NCI-H1436 treated with DMSO at 0.1 percent for 48 hours (cell line): ENCODE measurements at regions not wholly inside any gene's neighbourhood (a gene's known extent, or its start where the extent isn't known, plus 50 kb on each side); places are given as distances from the start of the nearest gene placed in this dataset.
"Not testable (repeated sequence)": the region's sequence is repeated elsewhere in the genome, so short reads cannot be mapped to it uniquely, and the experiment has no call there.

ENCODE experiments used
- DNase-seq: peaks from one replicate; lab custom pipeline; 2025; lab: John Stamatoyannopoulos, UW

DNA sequence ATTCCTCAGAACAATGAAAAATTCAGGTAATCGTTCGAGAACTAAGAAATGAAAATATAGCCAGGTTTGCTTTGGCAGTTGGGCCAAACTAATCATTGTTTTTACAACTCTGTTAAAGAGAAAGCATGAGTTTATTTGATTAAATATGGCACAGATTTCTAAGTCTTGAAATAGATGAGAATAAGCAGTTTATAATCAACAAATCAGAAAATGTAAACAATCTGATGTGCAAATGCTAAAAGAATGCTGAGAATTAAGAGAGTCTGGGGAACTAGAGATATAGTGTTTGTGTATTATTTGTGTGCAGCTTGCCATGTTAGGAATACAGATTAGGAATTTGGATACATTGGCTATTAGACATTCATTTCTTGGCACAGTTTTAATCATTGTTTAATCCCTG, 212.5 kb downstream of the TANC2 start:
- DNase-seq = no peak

DNA sequence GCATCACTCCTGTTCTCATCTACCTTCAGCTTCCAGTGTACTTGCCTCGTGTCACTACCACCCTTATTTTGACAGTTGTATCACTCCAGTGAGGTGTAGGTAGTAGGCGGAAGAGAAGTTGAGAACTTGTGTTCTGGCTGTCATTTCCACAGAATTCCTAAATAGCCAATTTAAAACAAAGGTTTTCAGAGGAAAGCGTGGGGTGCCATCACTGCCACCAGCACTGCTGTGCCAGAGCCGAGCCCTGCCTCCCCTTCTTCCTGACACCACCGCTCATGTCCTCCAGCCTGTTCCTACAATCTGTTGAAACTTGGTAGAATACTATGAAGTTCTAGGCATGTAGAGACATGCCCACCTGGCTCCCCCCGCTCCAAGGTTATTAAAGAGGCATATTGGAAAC, 215.8 kb downstream of the TANC2 start:
- DNase-seq = no peak

DNA sequence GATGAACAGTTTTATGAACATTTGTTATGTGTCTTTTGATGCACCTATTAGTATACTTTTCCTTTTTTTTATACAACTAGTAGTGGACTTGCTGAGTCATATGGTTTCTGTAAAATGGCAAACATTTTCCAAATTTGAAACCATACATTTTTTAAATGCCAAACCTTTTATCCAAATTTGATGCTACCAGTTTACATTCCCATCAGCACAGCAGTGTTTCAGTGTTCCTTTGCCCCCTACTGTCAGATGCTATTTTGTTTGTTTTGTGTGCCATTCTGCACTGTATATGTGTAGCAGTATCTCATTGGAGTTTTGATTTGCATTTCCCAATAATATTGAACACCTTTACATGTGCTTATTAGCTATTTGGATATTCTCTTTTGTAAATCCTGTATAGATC, 219.4 kb downstream of the TANC2 start:
- no peak for DNase-seq

DNA sequence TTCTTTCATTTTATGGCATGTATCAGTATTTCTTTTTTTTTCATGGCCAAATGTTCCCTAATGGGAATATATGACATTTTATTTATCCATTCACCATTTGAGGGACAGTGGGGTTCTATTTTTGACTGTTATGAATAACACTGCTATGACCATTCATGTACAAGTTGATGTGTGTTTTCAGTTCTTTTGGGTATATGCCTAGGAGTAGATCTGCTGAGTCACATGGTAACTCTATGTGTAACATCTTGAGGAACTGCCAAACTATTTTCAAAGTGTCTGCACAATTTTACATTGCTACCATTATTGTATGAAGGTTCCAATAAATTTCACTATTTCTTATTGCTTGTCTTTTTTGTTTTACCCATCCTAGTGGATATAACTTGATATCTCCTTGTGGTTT, 223.0 kb downstream of the TANC2 start:
- DNase-seq = no peak

DNA sequence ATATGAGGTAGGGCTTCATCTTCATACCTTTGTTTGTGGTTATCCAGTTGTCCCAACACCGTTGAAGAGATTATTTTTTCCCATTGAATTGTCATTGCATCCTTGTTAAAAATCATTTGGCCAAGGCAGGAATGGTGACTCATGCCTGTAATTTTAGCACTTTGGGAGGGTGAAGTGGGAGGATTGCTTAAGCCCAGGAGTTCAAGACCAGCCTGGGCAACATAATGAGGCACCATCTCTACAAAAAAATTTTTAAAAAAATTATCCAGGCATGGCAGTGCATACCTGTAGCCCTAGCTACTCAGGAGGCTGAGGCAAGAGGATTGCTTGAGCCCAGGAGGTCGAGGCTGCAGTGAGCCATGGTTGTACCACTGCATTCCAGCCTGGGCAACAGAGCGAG, 223.9 kb downstream of the TANC2 start:
- no peak for DNase-seq

DNA sequence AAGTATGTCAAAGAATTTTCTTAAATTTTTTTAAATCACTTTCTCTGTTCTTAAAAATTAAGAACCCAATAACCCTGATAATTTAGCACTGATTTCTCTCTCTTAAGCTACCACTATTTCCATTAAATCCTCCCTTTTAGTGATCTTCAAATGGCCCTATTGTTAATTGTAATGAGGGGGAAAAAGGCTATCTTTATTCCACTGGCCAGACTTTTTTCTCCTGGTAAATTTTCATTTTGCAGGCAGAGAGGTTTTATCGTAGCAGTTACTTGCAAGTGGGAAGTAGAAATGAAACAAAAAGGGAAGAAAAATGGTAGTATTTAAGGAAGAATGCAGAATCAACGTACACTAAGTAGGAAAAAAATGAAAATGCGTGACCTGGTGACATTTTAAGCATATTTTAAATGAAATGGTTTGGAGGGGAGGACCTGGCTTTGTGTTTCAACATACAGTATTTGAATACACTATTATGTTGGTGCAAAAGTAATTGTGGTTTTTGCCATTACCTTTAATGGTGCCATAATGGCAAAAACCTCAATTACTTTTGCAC, 224.9 kb downstream of the TANC2 start:
- DNase-seq = no peak

DNA sequence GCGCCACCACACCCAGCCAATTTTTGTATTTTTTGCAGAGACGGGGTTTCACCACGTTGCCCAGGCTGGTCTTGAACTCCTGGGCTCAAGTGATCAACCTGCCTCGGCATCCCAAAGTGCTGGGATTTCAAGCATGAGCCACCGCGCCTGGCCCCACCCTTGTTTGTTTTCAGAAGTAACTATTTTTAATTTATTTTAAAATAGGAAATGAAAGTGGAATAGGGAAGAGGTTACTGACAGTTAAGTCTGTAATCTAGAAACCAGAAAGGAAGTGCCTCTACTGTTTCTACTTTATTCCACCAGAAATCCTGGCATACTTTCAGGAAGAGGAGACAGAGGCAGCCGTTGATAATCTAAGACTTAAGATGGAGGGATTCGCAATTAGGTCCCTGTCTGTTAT, 225.6 kb downstream of the TANC2 start:
- DNase-seq = no peak

DNA sequence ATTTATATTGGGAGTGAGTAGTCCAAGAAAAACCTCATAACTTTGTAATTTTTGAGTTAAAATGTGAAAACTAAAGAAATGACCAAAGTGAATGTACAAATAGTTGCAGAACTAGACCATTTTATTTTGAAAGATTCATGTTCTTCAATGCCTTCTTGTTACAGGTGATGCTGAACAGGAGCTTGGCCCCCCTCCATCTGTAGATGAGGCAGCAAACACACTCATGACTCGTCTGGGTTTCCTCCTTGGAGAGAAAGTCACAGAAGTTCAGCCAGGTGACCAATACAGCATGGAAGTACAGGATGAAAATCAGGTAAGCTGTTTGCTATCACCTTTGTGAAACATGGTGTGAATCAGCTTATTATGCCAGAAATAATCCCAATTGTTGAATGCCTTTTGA, 227.8 kb downstream of the TANC2 start:
- no peak for DNase-seq

DNA sequence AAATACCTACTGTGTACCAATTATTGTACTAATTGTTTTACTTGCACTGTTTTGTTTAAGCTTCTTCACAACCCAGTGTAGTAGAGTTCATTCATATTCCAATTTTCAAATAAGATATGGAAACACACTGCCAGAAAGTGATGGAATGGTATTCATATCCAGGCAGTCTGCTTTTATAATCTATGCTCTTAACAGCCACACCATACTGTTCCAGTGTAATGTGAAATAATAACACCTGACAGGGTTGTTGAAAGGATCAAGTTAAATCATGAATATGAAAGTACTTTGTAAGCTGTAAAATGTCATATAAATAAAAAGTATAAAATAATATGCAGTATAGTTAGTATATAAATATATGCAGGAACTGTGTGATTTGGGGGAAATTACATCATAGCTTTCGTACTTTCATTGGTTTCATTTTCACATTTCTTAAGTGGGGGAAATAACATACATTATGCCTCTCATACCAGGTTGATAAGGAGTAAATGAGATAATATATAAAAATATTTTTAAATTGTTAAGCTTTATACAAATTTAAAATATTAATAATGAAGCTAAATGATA, 230.8 kb downstream of the TANC2 start:
- DNase-seq = no peak

DNA sequence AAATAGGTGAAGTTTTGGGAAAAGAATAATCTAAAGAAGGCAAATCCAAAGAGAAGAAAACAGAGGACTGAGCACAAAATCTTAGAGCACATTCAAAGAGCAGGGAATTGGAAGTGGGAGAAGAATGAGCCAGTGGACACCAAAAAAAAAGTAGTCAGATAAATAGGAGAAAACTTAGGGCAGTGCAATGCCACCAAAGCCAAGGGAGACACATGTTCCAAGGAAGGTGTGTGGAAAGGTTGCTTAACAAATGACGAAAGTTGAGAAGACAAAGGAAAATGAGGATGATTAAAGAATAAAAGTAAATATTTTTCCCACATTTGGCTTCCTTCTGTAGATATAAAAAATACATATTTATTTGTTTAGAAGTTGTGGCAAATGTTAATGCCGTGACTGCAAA, 237.6 kb downstream of the TANC2 start:
- no peak for DNase-seq

DNA sequence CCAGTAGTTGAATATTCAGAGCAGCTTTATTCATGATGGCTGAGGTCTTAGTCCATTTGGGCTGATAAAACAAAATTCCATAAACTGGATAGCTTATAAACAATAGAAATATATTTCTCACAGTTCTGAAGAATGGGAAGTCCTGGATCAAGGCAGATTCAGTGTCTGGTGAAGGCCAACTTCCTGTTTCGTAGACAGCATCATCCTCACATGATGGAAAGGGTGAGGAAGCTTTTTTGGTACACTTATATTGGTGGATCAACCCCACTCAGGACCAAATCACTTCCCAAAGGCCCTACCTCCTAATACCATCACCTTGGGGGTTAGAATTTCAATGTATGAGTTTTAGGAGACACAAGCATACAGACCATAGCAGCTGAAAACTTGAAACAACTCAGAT, 224.2 kb downstream of the CYB561 start:
- DNase-seq = no peak

DNA sequence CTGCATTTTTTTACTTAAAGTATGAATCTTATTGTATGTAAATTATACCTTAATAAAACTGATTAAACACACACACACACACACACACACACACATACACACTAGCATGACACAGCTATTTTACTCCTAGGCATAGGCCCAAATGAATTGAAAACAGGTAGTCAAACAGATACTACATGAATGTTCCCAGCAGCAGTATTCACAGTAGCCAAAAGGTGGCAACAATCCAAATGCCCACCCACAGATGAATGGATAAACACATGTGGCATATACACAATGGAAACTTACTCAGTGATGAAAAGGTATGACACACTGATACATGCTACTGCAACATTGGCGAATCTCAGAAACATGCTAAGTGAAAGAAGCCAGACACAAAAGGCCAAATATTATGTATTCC, 223.5 kb downstream of the CYB561 start:
- DNase-seq = no peak

DNA sequence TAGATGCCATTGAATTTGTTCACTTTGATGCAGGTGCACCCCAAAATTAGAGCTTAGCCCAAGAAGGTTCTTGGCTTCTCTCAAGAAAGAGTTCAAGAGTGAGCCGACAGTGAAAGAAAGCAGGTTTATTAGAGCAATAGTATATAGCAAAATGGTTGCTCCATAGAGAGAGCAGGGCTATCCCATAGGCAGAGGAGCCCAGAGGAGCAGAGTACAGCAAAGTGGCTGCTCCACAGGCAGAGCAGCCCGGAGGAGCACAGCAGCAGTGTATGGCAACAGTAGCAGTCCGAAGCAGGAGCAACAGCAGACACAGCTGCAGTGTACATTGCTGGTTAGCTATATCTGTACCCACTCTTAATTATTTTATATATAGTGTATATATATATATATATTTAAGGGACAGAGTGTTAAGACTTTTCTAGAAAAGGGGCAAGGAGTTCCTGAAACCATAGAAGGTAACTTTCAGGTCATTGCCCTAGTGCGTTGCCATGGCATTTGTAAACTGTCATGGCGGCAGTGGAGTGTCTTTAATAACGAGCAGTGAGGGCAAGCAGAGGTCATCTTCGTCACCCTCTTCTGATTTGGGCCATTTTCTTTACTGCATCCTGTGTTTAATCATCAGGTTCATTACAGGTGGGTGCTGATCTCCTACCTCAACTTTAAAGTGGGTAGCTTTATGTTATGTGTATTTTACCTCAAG, 222.7 kb downstream of the CYB561 start:
- DNase-seq = no peak

DNA sequence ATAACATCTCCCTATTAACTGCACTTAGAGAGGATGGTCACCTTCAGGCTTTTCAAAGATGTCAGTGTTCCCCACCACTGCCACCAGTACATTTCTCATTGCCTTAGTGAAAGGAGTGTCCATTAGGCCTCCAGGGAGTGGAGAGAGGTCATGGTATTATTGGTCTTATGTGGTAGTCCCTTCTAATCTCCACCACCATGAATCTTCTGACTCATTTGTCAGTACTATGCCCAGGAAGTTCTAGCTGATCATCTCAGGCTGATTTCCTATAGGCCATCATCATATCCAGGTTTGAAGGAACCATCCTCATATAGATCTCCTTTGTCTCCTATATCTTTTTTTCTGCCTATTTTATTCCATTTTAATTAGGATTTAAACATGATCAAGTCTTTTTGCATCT, 221.5 kb downstream of the CYB561 start:
- DNase-seq = no peak

DNA sequence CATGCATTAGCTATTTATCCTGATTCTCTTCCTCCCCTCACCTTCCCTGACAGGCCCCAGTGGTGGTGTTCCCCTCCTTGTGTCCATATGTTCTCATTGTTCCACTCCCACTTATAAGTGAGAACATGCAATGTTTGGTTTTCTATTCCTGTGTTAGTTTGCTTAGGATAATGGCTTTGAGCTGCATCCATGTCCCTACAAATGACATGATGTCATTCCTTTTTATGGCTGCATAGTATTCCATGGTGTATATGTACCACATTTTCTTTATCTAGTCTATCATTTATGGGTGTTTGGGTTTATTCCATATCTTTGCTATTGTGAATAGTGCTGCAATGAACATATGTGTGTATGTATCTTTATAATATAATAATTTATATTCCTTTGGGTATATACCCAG, 219.4 kb downstream of the CYB561 start:
- DNase-seq = not testable (repeated sequence)

DNA sequence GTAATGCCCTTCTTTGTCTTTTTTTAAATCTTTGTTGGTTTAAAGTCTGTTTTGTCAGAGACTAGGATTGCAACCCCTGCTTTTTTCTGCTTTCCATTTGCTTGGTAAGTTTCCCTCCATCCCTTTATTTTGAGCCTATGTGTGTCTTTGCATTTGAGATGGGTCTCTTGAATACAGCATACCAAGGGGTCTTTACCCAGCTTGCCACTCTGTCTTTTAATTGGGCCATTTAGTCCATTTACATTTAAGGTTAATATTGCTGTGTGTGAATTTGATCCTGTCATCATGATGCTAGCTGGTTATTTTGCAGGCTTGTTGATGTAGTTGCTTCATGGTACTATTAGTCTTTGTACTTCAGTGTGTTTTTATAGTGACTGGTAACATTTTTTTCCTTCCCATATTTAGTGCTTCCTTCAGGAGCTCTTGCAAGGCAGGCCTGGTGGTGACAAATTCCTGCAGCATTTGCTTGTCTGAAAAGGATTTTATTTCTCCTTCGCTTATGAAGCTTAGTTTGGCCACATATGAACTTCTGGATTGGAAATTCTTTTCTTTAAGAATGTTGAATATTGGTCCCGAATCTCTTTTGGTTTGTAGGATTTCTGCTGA, 215.0 kb downstream of the CYB561 start:
- not testable (repeated sequence) for DNase-seq

DNA sequence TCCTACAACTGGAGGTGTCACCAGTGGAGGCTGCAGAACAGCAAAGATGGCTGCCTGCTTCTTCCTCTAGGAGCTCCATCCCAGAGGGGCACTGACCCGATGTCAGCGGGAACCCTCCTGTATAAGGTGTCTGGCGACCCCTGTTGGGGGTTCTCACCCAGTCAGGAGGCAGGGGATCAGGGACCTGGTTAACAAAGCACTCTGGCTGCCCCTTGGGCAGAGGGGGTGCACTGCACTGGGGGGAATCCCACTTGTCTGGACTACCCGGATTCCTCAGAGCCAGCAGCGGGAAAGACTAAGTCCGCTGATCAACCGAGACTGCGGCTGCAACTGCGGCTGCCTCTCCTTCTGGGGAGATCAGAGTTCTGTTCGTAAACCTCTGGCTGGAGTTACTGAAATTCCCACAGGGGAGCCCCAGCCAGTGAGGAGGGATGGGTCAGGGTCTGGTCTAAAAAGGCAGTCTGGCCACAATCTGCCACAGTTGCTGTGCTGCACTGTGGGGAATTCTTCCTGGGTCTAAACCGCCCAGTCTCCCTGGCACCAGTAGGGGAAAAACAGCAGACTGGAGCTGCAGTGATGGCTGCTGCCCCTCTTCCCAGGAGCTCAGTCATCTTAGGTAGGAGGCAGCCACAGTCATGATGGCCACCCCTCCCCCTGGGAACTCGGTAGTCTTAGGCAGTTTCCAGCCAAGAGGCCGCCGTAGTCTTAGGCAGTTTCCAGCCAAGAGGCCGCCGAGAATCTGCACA, 213.4 kb downstream of the CYB561 start:
- no peak for DNase-seq

DNA sequence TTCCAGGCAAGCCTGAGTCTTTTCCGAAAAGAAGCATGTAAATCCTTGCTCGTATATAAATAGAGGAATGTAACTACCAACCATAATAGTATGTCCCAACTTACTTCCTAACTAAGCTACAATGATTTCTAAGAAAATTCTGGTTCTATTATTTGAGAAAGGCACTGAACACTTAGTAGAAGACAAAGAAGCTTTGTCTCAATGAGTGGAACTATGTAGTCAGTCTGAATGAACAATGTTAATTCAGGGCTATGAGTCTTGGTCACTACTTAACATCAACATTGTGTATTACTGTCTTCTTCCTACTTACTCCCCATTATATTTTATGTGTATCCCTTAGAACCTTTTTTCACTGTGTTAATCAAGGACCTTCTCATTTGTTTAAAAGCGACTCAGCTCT, 206.0 kb downstream of the CYB561 start:
- DNase-seq = no peak

DNA sequence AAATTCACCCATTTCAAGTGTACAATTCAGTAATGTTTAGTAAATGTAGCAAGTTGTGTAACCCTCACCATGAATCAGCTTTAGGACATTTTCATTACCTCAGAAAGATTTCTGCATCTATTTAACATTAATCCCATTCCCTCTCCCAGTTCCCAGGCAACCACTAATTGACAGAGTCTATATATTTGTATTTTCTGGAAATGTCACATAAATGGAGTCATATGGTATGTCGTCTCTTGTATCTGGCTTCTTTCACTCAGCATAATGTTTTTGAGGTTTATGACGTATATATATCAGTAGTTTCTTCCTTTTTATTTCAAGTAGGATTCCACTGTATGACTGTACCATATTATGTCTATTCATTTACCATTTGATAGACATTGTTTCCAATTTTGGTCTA, 199.8 kb downstream of the CYB561 start:
- DNase-seq = no peak

DNA sequence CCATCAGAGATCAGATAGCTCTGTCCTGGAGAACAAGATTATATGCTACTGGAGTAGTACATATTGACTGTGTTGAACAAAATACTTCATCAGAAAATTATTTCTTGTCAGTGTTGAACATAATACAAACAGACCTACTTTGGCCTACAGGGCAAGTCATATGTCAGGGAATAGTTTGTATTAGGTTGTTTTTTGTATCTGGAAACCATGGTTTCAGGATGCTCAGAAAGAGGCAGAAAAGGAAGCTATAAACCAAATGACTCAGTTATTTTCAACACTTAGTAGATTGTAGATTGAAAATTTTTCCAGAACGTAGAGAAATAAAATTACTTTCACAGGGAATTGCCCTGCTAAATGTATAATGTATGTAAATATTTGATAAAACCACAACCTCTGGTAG, 198.4 kb downstream of the CYB561 start:
- no peak for DNase-seq

DNA sequence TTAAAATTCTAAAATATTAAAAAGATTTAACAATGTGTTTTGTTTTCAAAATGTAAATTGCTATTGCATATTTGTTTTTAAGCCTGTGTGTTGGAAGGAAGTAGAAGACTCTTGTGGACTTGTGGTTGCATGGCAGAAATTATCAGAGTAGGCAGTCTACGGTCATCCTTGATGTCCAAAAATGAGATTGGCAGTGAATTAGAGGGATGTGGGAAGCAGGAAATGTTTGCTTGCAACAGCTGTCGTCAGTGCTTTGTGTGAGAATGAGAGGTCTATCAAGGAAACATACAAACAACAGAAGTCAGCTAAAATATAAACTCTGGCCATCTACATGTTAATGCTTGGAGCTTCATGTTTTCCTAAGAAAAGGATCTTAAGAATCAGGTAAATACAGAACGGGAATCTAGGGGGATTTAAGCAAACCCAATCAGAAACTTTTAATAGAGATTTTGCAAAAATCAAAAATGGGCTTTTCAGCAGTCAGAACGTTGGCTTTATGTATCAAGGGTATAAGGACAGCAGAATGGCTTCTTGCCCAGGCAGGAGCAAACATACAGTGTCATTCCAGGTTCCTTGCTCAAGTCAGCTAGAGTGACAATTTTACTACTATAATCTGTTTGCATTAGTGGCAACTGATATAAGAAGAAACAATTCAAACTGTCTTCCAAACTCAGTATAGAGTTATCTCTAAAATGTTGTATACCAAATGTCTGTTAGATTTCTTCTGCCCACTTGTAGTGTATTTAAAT, 196.7 kb downstream of the CYB561 start:
- no peak for DNase-seq

DNA sequence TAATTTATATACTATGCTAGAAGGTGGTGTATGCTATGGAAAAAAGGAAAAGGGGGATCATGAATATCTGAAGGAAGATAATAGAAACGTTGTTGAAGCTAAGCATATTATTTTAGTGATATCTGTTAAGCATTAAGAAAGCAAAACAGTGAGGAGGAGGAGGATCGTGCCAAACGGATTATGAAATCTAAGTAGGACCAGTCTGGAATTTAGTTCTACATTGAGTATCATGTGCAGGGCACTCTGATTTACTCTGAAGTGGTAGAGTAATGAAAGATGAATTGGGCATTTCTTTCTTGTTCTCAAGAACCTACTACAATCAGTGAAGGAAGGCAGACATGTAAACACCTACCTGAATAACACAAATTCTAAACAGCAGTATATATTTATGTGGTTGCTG, 195.3 kb downstream of the CYB561 start:
- no peak for DNase-seq
